ENCODE measurements at regions not wholly inside any gene's neighbourhood (a gene's known extent, or its start where the extent isn't known, plus 50 kb on each side); places are given as distances from the start of the nearest gene placed in this dataset.

- no peaks in the 10 kb centered on the region for H3K4me1 Mint-ChIP-seq
- H3K27me3 Mint-ChIP-seq: no peaks in the 10 kb centered on the region
- no peak overlapping the region for H3K4me3 Mint-ChIP-seq
- DNase-seq (no peak), ATAC-seq (no peak)
- no peaks in the 10 kb centered on the region for H3K36me3 Mint-ChIP-seq (ENCODE audit: low read depth)
- H3K27ac Mint-ChIP-seq: no peak overlapping the region
- H3K9me3 ChIP-seq (ENCODE audit: control insufficient read depth, low read length, poor library complexity, severe bottlenecking): no peaks in the 10 kb centered on the region
Observed at GRCh38 chr14:47846008-47846407, 170.6 kb upstream of the MDGA2 start.

- no peaks in the 10 kb centered on the region for H3K9me3 ChIP-seq (ENCODE audit: control insufficient read depth, low read length, poor library complexity, severe bottlenecking)
- ATAC-seq (no peak), DNase-seq (no peak)
- no peaks in the 10 kb centered on the region for H3K36me3 Mint-ChIP-seq (ENCODE audit: low read depth)
- H3K27me3 Mint-ChIP-seq: no peaks in the 10 kb centered on the region
- no peak overlapping the region for H3K27ac Mint-ChIP-seq
- no peaks in the 10 kb centered on the region for H3K4me1 Mint-ChIP-seq
- H3K4me3 Mint-ChIP-seq: no peak overlapping the region
Observed at GRCh38 chr14:47843236-47843635, 167.8 kb upstream of the MDGA2 start.

- H3K27me3 Mint-ChIP-seq: no peaks in the 10 kb centered on the region
- H3K27ac Mint-ChIP-seq: no peak overlapping the region
- H3K36me3 Mint-ChIP-seq (ENCODE audit: low read depth): no peaks in the 10 kb centered on the region
- no peak for ATAC-seq
- no peak for DNase-seq
- H3K9me3 ChIP-seq (ENCODE audit: control insufficient read depth, low read length, poor library complexity, severe bottlenecking): no peaks in the 10 kb centered on the region
- H3K4me1 Mint-ChIP-seq: no peaks in the 10 kb centered on the region
- H3K4me3 Mint-ChIP-seq: no peak overlapping the region
Observed at GRCh38 chr14:47833011-47833410, 157.6 kb upstream of the MDGA2 start.

- no peak for DNase-seq
- Mint-ChIP-seq H3K4me3 (no peak overlapping the region), H3K27me3 (no peaks in the 10 kb centered on the region), H3K4me1 (no peaks in the 10 kb centered on the region), H3K27ac (no peak overlapping the region), H3K36me3 (ENCODE audit: low read depth) (no peaks in the 10 kb centered on the region)
- no peak for ATAC-seq
- H3K9me3 ChIP-seq (ENCODE audit: control insufficient read depth, low read length, poor library complexity, severe bottlenecking): no peaks in the 10 kb centered on the region
Observed at GRCh38 chr14:47826809-47827208, 151.4 kb upstream of the MDGA2 start.

GRCh38 chr14:47822326-47822725 lies 146.9 kb upstream of the MDGA2 start:
- DNase-seq (no peak), ATAC-seq (no peak)
- Mint-ChIP-seq H3K36me3 (ENCODE audit: low read depth) (no peaks in the 10 kb centered on the region), H3K27me3 (no peaks in the 10 kb centered on the region), H3K4me3 (no peak overlapping the region), H3K4me1 (no peaks in the 10 kb centered on the region), H3K27ac (no peak overlapping the region)
- peaks cover 3% of the 10 kb centered on the region for H3K9me3 ChIP-seq (ENCODE audit: control insufficient read depth, low read length, poor library complexity, severe bottlenecking)

- no peaks in the 10 kb centered on the region for H3K27me3 Mint-ChIP-seq
- no peak overlapping the region for H3K27ac Mint-ChIP-seq
- no peaks in the 10 kb centered on the region for H3K4me1 Mint-ChIP-seq
- no peak for DNase-seq
- peaks cover 3% of the 10 kb centered on the region for H3K9me3 ChIP-seq (ENCODE audit: control insufficient read depth, low read length, poor library complexity, severe bottlenecking)
- no peak for ATAC-seq
- H3K4me3 Mint-ChIP-seq: no peak overlapping the region
- H3K36me3 Mint-ChIP-seq (ENCODE audit: low read depth): no peaks in the 10 kb centered on the region
Observed at GRCh38 chr14:47821135-47821534, 145.7 kb upstream of the MDGA2 start.

GRCh38 chr14:47790477-47790876 lies 115.1 kb upstream of the MDGA2 start:
- no peak for ATAC-seq
- H3K27me3 Mint-ChIP-seq: no peaks in the 10 kb centered on the region
- H3K27ac Mint-ChIP-seq: no peak overlapping the region
- H3K4me1 Mint-ChIP-seq: no peaks in the 10 kb centered on the region
- DNase-seq: no peak
- no peak overlapping the region for H3K4me3 Mint-ChIP-seq
- no peaks in the 10 kb centered on the region for H3K9me3 ChIP-seq (ENCODE audit: control insufficient read depth, low read length, poor library complexity, severe bottlenecking)
- no peaks in the 10 kb centered on the region for H3K36me3 Mint-ChIP-seq (ENCODE audit: low read depth)

- no peaks in the 10 kb centered on the region for H3K4me1 Mint-ChIP-seq
Observed at GRCh38 chr14:47785058-47785457, 109.7 kb upstream of the MDGA2 start.

GRCh38 chr14:47778631-47779030 lies 103.2 kb upstream of the MDGA2 start:
- no peaks in the 10 kb centered on the region for H3K4me1 Mint-ChIP-seq

More at GRCh38 chr14:47785058-47785457, 109.7 kb upstream of the MDGA2 start:
- ATAC-seq: no peak
- Mint-ChIP-seq H3K36me3 (ENCODE audit: low read depth) (no peaks in the 10 kb centered on the region), H3K27ac (no peak overlapping the region), H3K27me3 (no peaks in the 10 kb centered on the region), H3K4me3 (no peak overlapping the region)
- DNase-seq: no peak
- H3K9me3 ChIP-seq (ENCODE audit: control insufficient read depth, low read length, poor library complexity, severe bottlenecking): no peaks in the 10 kb centered on the region

GRCh38 chr14:47772652-47773051 lies 97.2 kb upstream of the MDGA2 start:
- no peak for ATAC-seq
- no peak for DNase-seq
- Mint-ChIP-seq H3K36me3 (ENCODE audit: low read depth) (no peaks in the 10 kb centered on the region), H3K27ac (no peak overlapping the region), H3K4me1 (no peaks in the 10 kb centered on the region), H3K4me3 (no peak overlapping the region), H3K27me3 (no peaks in the 10 kb centered on the region)
- no peaks in the 10 kb centered on the region for H3K9me3 ChIP-seq (ENCODE audit: control insufficient read depth, low read length, poor library complexity, severe bottlenecking)

More at GRCh38 chr14:47778631-47779030, 103.2 kb upstream of the MDGA2 start:
- no peaks in the 10 kb centered on the region for H3K9me3 ChIP-seq (ENCODE audit: control insufficient read depth, low read length, poor library complexity, severe bottlenecking)
- Mint-ChIP-seq H3K27ac (no peak overlapping the region), H3K4me3 (no peak overlapping the region), H3K36me3 (ENCODE audit: low read depth) (no peaks in the 10 kb centered on the region), H3K27me3 (no peaks in the 10 kb centered on the region)
- ATAC-seq (no peak), DNase-seq (no peak)

- no peak overlapping the region for H3K4me3 Mint-ChIP-seq
- no peaks in the 10 kb centered on the region for H3K4me1 Mint-ChIP-seq
- peaks cover 3% of the 10 kb centered on the region for H3K9me3 ChIP-seq (ENCODE audit: control insufficient read depth, low read length, poor library complexity, severe bottlenecking)
- no peak for ATAC-seq
- no peaks in the 10 kb centered on the region for H3K27me3 Mint-ChIP-seq
- no peak overlapping the region for H3K27ac Mint-ChIP-seq
- no peak for DNase-seq
- H3K36me3 Mint-ChIP-seq (ENCODE audit: low read depth): no peaks in the 10 kb centered on the region
Observed at GRCh38 chr14:47763188-47763854, 87.9 kb upstream of the MDGA2 start.

- Mint-ChIP-seq H3K36me3 (ENCODE audit: low read depth) (no peaks in the 10 kb centered on the region), H3K4me3 (no peak overlapping the region), H3K4me1 (no peaks in the 10 kb centered on the region), H3K27me3 (no peaks in the 10 kb centered on the region), H3K27ac (no peak overlapping the region)
- DNase-seq: no peak
- ATAC-seq: no peak
- H3K9me3 ChIP-seq (ENCODE audit: control insufficient read depth, low read length, poor library complexity, severe bottlenecking): no peaks in the 10 kb centered on the region
Observed at GRCh38 chr14:47746986-47747385, 71.6 kb upstream of the MDGA2 start.

- no peaks in the 10 kb centered on the region for H3K9me3 ChIP-seq (ENCODE audit: control insufficient read depth, low read length, poor library complexity, severe bottlenecking)
- Mint-ChIP-seq H3K27me3 (no peaks in the 10 kb centered on the region), H3K36me3 (ENCODE audit: low read depth) (no peaks in the 10 kb centered on the region), H3K4me3 (no peak overlapping the region), H3K4me1 (no peaks in the 10 kb centered on the region), H3K27ac (no peak overlapping the region)
- ATAC-seq (no peak), DNase-seq (no peak)
Observed at GRCh38 chr14:47744155-47744554, 68.8 kb upstream of the MDGA2 start.

GRCh38 chr14:47739541-47739940 lies 64.1 kb upstream of the MDGA2 start:
- Mint-ChIP-seq H3K27me3 (no peaks in the 10 kb centered on the region), H3K27ac (no peak overlapping the region), H3K36me3 (ENCODE audit: low read depth) (no peaks in the 10 kb centered on the region), H3K4me3 (no peak overlapping the region), H3K4me1 (no peaks in the 10 kb centered on the region)
- DNase-seq (no peak), ATAC-seq (no peak)
- H3K9me3 ChIP-seq (ENCODE audit: control insufficient read depth, low read length, poor library complexity, severe bottlenecking): no peaks in the 10 kb centered on the region

Measured in T-helper 17 cell (primary cell).